Left lung (tissue), 4 donors: ENCODE measurements at regions not wholly inside any gene's neighbourhood (a gene's known extent, or its start where the extent isn't known, plus 50 kb on each side); places are given as distances from the start of the nearest gene placed in this dataset.

Experiments used
- ATAC-seq: fragments of 200-7000 bp; cut with Tn5 transposase; one replicate; pipeline ENCODE4 v1.9.1; 2020; ENCODE audit warnings: moderate library complexity
- DNase-seq, 4 donors: peaks; one replicate each; pipeline ENCODE4 v3.0.0-alpha.2; 2013 to 2020
- H3K27ac ChIP-seq, 2 donors: fragments of 200-600 bp; sonication (generic) in 1 of 2; one replicate each; pipeline versions ENCODE4 v1.5.0 to v1.8.0; 2020 to 2021
- H3K27me3 ChIP-seq, 2 donors: fragments of 200-600 bp; sonication (generic) in 1 of 2; one replicate each; pipeline versions ENCODE4 v1.5.0 to v1.8.0; 2020 to 2021
- H3K36me3 ChIP-seq, 2 donors: fragments of 200-600 bp; sonication (generic) in 1 of 2; one replicate each; pipeline versions ENCODE4 v1.5.0 to v1.8.0; 2020 to 2021
- H3K4me1 ChIP-seq, 2 donors: fragments of 200-600 bp; one replicate each; pipeline ENCODE4 v1.8.0; 2021
- H3K4me3 ChIP-seq, 2 donors: fragments of 200-600 bp; sonication (generic) in 1 of 2; one replicate each; pipeline versions ENCODE4 v1.5.0 to v1.8.0; 2020 to 2021; ENCODE audit warnings: mild to moderate bottlenecking in 1 of 2
- H3K9me3 ChIP-seq, 2 donors: fragments of 200-600 bp; sonication (generic) in 1 of 2; one replicate each; pipeline versions ENCODE4 v1.5.0 to v1.8.0; 2020 to 2021
- CTCF ChIP-seq, 2 donors: fragments of 200-600 bp; sonication (generic) in 1 of 2; IDR thresholded peaks; one replicate each; pipeline versions ENCODE4 v1.5.0 to v1.8.0; 2021; ENCODE audit warnings: antibody characterized with exemption in 2 of 2
- intact Hi-C, 2 donors: fragments of 100-400 bp; cut with DNase I; formaldehyde crosslinking; loops; one replicate each; pipeline versions ENCODE4 v1.11.2 to v1.14.2; 2022
- donor health status: DM: no; HTN: yes; CAD: no.
- donor health status: DM: no; HTN: no; CAD: no.

- TF ChIP-seq CTCF (IDR thresholded peaks at IDR 0.05) = no peak
- Histone ChIP-seq H3K27ac (no peak overlapping the region), H3K9me3 (no peaks in the 10 kb centered on the region), H3K27me3 (no peaks in the 10 kb centered on the region), H3K4me1 (peaks cover 26 to 27% of the 10 kb centered on the region in 2 donors), H3K4me3 (no peak overlapping the region), H3K36me3 (no peaks in the 10 kb centered on the region)
- DNase-seq (no peak), ATAC-seq (no peak)
- intact Hi-C loops = no loop called here
Measured at GRCh38 chr3:8446845-8447244, 54.8 kb upstream of the LMCD1 start.

GRCh38 chr3:8450618-8451017 is 51.0 kb upstream of the LMCD1 start:
- H3K27me3 ChIP-seq = no peaks in the 10 kb centered on the region
- no peak overlapping the region for H3K27ac ChIP-seq
- H3K4me1 ChIP-seq = peaks cover 0 to 3% of the 10 kb centered on the region in 2 donors
- H3K36me3 ChIP-seq = no peaks in the 10 kb centered on the region
- DNase-seq (no peak), ATAC-seq (no peak)
- intact Hi-C loops = no loop called here
- TF ChIP-seq CTCF (IDR thresholded peaks at IDR 0.05) = no peak
- H3K4me3 ChIP-seq = no peak overlapping the region
- H3K9me3 ChIP-seq = no peaks in the 10 kb centered on the region

- H3K27me3 ChIP-seq = no peaks in the 10 kb centered on the region
- no peaks in the 10 kb centered on the region for H3K9me3 ChIP-seq
- no peak overlapping the region for H3K27ac ChIP-seq
- no peak for TF ChIP-seq CTCF (IDR thresholded peaks at IDR 0.05)
- intact Hi-C loops = no loop called here
- no peak for DNase-seq
- no peak for ATAC-seq
- no peaks in the 10 kb centered on the region for H3K36me3 ChIP-seq
- no peaks in the 10 kb centered on the region for H3K4me1 ChIP-seq
- no peak overlapping the region for H3K4me3 ChIP-seq
Measured at GRCh38 chr3:8451696-8452095, 49.9 kb upstream of the LMCD1 start.
